ENCODE measurements at regions not wholly inside any gene's neighbourhood (a gene's known extent, or its start where the extent isn't known, plus 50 kb on each side); places are given as distances from the start of the nearest gene placed in this dataset.

GRCh38 chr14:22513066-22513812, 75.8 kb downstream of the DAD1 start:
- no peak for DNase-seq (ENCODE audit: low read depth in 2 of 2)

GRCh38 chr14:22512106-22512814, 76.8 kb downstream of the DAD1 start:
- no peak for DNase-seq (ENCODE audit: low read depth in 2 of 2)

- no peak for DNase-seq (ENCODE audit: low read depth in 2 of 2)
Measured at GRCh38 chr14:22510527-22511110, 78.4 kb downstream of the DAD1 start.

GRCh38 chr14:22509751-22510300, 79.2 kb downstream of the DAD1 start:
- DNase-seq (ENCODE audit: low read depth in 2 of 2): no peak

GRCh38 chr14:22509036-22509709, 79.9 kb downstream of the DAD1 start:
- no peak for DNase-seq (ENCODE audit: low read depth in 2 of 2)

GRCh38 chr14:22508662-22509035, 80.4 kb downstream of the DAD1 start:
- DNase-seq (ENCODE audit: low read depth in 2 of 2): no peak

- no peak for DNase-seq (ENCODE audit: low read depth in 2 of 2)
Measured at GRCh38 chr14:22508150-22508457, 80.9 kb downstream of the DAD1 start.

GRCh38 chr14:22506778-22507351, 82.2 kb downstream of the DAD1 start:
- DNase-seq (ENCODE audit: low read depth in 2 of 2): no peak

- DNase-seq (ENCODE audit: low read depth in 2 of 2): no peak
Measured at GRCh38 chr14:22506378-22506710, 82.7 kb downstream of the DAD1 start.

GRCh38 chr14:22505697-22506377, 83.2 kb downstream of the DAD1 start:
- DNase-seq (ENCODE audit: low read depth in 2 of 2): no peak

- DNase-seq (ENCODE audit: low read depth in 2 of 2): no peak
Measured at GRCh38 chr14:22505309-22505696, 83.7 kb downstream of the DAD1 start.

- DNase-seq (ENCODE audit: low read depth in 2 of 2): no peak
Measured at GRCh38 chr14:22502551-22502950, 86.5 kb downstream of the DAD1 start.

GRCh38 chr14:22502007-22502406, 87.0 kb downstream of the DAD1 start:
- DNase-seq (ENCODE audit: low read depth in 2 of 2): no peak

- DNase-seq (ENCODE audit: low read depth in 2 of 2): no peak
Measured at GRCh38 chr14:22500954-22501726, 87.9 kb downstream of the DAD1 start.

GRCh38 chr14:22500525-22500924, 88.5 kb downstream of the DAD1 start:
- no peak for DNase-seq (ENCODE audit: low read depth in 2 of 2)

- DNase-seq (ENCODE audit: low read depth in 2 of 2): no peak
Measured at GRCh38 chr14:22497671-22498093, 91.3 kb downstream of the DAD1 start.

- DNase-seq (ENCODE audit: low read depth in 2 of 2): no peak
Measured at GRCh38 chr14:22497144-22497423, 91.9 kb downstream of the DAD1 start.

GRCh38 chr14:22494486-22495135, 94.4 kb downstream of the DAD1 start:
- DNase-seq (ENCODE audit: low read depth in 2 of 2): no peak

- no peak for DNase-seq (ENCODE audit: low read depth in 2 of 2)
Measured at GRCh38 chr14:22493753-22494152, 95.3 kb downstream of the DAD1 start.
